GM21529 (cell line): ENCODE measurements at regions not wholly inside any gene's neighbourhood (a gene's known extent, or its start where the extent isn't known, plus 50 kb on each side); places are given as distances from the start of the nearest gene placed in this dataset.

ENCODE experiments used
- ATAC-seq: cut with Tn5 transposase; IDR thresholded peaks from one replicate; pipeline ENCODE4 v1.9.1; 2021; ENCODE audit not compliant: unreplicated experiment

GRCh38 chr10:2659660-2660209 is 407.6 kb upstream of the PFKP start:
- ATAC-seq: no peak

DNA sequence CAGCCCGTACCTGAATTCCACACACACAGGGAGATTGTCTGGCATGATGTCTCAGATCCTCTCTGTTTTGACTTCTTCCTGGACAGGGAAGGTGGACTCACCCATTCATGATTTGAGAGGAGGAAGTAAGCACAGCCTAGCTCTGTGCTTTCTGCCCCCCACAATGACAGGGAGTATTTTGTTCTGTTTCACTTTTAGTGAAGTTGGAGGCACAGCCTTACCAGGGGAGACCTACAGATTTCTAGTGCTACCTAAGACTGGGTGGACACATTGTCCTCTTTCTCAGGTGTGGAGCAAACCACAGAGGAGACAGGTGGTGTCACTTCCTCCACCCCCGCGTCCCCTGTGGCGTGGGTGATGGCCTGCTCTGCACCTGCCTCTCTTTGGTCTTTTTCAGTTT is 408.6 kb upstream of the PFKP start:
- no peak for ATAC-seq

GRCh38 chr10:2650328-2650727 is 417.0 kb upstream of the PFKP start:
- no peak for ATAC-seq

- ATAC-seq: no peak
These were observed 426.3 kb upstream of the PFKP start for GRCh38 chr10:2641028-2641427.

DNA sequence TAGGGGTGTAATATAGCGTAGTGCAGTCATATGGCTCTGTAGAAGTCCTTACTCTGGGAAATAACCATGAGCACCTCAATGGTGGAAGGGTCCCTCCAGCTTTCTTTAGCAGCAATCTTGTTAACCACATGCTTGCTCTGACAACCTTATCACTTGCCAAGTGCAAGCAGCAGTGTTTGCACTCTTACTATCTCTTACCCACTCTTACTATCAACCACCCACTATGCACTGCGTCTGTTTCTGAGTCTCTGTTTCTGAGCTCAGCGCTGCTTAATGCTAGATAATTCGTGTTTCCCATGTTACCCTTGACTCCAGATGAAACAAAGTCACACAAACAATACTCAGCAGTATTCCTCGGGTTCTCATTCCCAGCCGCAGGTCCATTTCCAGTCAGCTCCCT is 433.7 kb upstream of the PFKP start:
- ATAC-seq: no peak

- no peak for ATAC-seq
These were observed 435.7 kb upstream of the PFKP start for GRCh38 chr10:2631557-2632205.

DNA sequence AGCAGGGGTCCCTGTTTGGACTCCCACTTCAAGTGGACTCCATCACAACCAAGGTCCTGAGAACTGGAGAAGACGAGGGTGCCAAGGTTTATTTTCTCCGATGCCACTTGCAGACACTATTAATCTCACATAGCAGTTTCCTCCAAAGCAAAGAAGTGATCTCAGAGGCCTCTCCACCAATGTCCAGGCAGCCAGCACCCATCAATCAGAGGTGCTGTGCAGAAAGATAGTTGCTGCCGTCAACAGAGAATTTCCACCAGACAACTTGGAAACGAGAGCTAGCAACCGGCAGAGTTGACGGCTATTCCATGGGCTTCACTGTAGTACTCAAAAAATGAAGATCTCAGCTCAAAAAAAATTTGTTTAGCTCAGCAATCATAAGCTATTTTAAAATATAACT is 438.6 kb upstream of the PFKP start:
- no peak for ATAC-seq

DNA sequence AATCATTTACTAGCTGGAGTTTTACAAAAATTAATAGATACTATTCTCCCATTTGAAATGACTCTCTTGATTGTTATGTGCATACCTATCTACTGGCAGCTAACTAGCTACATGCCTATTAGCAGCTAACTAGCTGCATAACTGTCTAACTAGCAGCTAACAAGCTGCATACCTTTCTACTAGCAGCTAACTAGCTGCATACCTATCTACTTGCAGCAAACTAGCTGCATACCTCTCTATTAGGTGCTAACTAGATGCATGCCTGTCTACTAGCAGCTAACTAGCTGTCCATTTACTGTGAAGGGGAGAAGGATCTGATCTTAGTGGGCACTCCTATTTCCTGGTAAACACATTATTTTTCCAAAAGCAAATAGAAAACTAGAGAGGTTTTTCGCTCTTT is 439.4 kb upstream of the PFKP start:
- ATAC-seq: no peak

DNA sequence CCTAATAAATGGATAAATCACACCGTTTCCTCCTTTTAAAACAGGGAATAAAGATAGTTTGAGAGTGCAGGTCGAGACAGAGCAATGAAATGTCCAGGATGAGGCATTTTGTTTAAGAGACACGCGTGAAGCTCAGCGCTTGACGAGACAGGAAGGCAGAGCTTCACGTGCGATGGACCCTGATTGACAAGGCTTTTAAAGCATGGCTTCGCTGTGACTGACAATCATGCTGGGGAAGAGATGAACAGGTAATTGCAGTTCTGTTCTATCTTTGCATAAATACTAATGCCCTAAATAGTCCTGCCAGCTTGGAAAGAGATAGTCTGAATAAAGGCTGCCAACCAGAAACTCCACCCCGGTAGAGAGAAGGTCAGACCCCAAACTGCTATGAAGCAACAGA is 442.3 kb upstream of the PFKP start:
- ATAC-seq: no peak

DNA sequence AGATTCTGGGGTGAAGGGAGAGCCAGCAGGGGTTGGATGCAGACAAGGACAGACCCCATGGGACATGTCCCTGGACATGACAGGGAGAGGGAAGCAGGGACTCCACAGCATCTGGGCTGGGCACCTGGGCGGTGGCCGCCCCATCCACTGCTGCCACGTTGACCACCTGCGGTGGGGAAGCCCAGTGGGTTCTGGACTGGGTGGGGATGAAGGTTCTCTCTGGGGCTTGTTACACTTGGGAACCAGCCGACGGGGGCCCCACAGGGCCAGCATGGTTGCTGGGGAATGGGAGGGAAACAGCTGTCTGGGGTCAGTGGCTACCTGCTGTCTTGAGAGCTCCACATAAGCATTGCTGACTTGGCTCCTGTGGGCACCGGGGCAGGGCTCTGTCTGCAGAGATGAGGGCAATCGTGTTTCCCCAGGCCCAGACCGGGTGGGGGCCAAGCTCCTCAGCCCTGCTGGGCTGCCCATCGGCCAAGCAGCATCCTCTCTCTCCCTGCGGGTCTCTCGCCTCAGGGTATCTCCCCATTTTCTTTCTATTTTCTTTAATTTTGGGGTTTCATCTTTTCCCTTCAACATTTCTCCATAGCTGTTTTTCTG is 443.6 kb upstream of the PFKP start:
- ATAC-seq: no peak

- no peak for ATAC-seq
These were observed 446.4 kb upstream of the PFKP start for GRCh38 chr10:2620827-2621521.

- ATAC-seq: no peak
These were observed 447.4 kb upstream of the PFKP start for GRCh38 chr10:2619916-2620315.

DNA sequence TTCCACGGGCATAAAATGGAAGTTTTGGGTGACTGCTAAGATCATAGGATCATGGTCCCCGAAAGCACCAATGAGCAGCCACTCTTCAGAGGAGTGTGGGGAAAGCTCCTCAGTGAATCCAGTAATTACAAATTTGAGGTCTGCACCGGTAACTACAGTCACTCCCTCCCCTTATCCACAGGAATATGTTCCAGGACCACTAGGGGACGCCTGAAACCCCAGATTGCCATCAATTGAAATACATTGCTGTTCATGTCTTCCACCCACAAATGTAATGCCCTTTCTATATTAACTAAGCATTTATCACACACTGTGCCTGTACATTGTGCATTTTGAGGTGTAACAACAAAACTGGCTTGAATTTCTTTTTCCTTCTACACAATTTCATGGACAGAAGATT is 447.9 kb upstream of the PFKP start:
- no peak for ATAC-seq

DNA sequence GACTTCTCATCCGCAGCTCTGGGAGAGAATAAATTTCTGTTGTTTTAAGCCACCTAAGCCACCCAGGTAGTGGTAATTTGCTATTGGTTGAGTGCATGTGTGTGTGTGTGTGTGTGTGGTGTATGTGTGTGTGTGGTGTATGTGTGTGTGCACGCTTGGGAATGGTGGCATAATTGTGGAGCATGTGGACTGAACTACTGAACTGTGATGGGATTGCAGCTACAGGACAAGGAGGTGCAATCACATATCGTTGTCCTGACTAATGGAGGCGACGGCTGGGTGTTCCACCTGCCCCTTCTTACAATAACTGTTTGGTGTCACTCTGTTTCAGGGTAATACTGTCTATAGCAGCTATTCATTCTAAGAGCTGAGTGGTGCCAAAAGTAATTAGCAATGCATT is 448.7 kb upstream of the PFKP start:
- no peak for ATAC-seq

GRCh38 chr10:2616215-2616614 is 451.1 kb upstream of the PFKP start:
- no peak for ATAC-seq

- no peak for ATAC-seq
These were observed 455.7 kb upstream of the PFKP start for GRCh38 chr10:2611603-2612002.

DNA sequence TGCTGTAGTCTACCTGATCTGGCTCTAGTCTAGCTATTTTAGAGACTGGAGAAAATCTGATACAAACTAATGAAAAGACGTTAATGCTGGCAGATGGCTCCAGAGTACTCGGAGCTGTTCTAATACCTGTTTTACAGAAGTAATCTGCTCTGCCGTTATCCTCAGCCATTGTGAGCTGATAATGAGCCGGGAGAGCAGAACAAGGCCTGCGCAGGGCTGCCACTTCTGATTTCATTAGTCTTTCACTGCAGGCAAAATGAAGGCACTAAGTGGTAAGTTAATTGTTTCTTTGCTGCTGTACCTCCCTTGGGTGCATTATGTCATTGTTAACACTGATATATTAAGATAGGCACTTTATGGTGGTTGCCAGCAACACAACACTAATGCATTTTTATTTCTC is 456.4 kb upstream of the PFKP start:
- no peak for ATAC-seq

GRCh38 chr10:2604891-2605290 is 462.5 kb upstream of the PFKP start:
- ATAC-seq: no peak

DNA sequence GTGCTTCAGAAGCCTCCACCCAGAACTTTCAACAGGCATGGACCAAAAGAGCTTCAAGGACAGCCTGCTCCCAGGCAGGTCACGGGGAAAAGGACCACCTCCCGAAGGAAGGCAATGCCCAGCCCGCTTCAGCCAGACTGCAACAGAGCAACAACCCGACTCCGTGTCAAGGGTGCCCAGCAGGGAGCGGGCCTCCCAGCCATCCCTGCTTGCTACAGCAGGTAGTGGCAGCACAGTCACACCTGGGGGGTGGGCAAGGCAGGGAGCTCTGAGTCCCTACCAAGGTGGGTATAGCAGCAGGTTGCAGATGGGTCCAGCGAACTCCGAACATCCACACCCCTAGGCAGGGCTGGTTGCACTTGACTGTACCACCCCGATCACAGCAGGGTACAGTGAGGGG is 467.8 kb upstream of the PFKP start:
- ATAC-seq: no peak

GRCh38 chr10:2592360-2593160 is 474.8 kb upstream of the PFKP start:
- no peak for ATAC-seq

DNA sequence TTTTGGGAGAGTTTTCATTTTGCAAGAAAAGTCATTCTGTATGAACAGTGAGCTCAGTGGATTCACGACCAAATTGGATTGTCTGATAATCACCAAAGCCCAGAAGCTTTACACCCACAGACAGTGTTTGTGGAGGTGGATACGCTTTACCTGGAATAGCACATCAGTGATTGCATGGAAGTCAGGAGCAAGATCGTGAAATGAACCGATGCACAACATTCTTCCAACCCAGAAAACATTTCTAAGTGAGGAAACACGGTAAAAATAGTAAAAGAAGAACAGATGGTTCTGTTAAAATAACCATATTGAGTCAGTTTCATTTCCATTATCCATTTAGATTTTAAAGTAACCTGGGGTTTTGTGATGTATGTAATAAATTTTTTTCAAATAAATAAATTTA is 478.2 kb upstream of the PFKP start:
- ATAC-seq: no peak

DNA sequence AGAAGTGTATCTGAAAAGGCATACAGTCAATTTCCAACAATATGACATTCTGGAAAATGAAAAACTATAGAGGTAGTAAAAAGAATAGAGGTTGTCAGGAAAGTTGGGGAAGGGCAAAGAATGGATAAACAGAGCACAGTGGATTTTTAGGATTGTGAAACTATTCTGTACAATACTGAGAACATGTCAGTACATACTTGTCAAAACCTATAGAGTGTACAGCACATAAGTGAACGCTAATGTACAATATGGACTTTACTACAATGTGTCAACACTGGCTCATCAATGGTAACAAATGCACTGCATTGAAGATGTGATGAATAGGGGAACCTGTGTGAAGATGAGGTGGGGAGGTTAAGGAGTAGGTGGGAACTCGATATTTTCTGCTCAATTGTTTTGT is 483.0 kb upstream of the PFKP start:
- no peak for ATAC-seq
